Skin epidermis (tissue), 12 donors: ENCODE measurements at regions not wholly inside any gene's neighbourhood (a gene's known extent, or its start where the extent isn't known, plus 50 kb on each side); places are given as distances from the start of the nearest gene placed in this dataset.

Experiments
- H3K27ac ChIP-seq, 21 experiments: fragments of 200-600 bp; sonication (generic) in 11 of 21; one replicate each; pipeline ENCODE4 v1.5.0; 2020; ENCODE audit warnings: mild to moderate bottlenecking in 3 of 21, inconsistent platforms in 2 of 21, moderate library complexity in 2 of 21
- H3K4me3 ChIP-seq, 7 experiments: fragments of 200-600 bp; sonication (generic) in 2 of 7; one replicate each; pipeline ENCODE4 v1.5.0; 2020; ENCODE audit warnings: inconsistent platforms in 2 of 7, mild to moderate bottlenecking in 2 of 7, moderate library complexity in 1 of 7

GRCh38 chr1:181406989-181407388, 76.3 kb upstream of the CACNA1E start:
- Histone ChIP-seq H3K4me3 (no peak overlapping the region), H3K27ac (no peak overlapping the region)

DNA sequence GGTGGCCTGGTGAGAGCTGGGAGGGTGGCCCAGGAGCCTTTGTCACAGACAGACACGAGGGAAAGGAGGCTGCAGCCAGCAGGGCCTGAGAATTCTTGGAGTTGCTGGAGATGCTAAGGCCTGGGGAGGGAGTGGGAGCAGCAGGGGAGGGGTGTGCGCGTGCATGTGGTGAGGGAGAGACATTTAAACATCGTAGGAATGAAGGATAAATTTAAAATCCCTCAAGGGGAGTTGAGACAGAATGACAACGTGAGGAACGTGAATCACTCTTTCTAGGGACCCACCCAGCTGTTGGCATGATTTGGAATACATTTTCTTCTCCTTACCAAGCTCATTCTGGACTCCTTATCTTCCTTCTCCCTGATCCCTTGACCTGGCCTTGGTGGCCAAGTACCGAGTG, 73.3 kb upstream of the CACNA1E start:
- H3K27ac ChIP-seq: no peak overlapping the region
- no peak overlapping the region for H3K4me3 ChIP-seq

- H3K4me3 ChIP-seq: no peak overlapping the region
- H3K27ac ChIP-seq: no peak overlapping the region
Observed at GRCh38 chr1:181412746-181413145, 70.6 kb upstream of the CACNA1E start.

GRCh38 chr1:181413195-181413815, 70.0 kb upstream of the CACNA1E start:
- H3K4me3 ChIP-seq: no peak overlapping the region
- no peak overlapping the region for H3K27ac ChIP-seq

- H3K4me3 ChIP-seq: no peak overlapping the region
- H3K27ac ChIP-seq: no peak overlapping the region
Observed at GRCh38 chr1:181413836-181414235, 69.5 kb upstream of the CACNA1E start.

- H3K27ac ChIP-seq: no peak overlapping the region
Observed at GRCh38 chr1:181416268-181416860, 67.0 kb upstream of the CACNA1E start.

DNA sequence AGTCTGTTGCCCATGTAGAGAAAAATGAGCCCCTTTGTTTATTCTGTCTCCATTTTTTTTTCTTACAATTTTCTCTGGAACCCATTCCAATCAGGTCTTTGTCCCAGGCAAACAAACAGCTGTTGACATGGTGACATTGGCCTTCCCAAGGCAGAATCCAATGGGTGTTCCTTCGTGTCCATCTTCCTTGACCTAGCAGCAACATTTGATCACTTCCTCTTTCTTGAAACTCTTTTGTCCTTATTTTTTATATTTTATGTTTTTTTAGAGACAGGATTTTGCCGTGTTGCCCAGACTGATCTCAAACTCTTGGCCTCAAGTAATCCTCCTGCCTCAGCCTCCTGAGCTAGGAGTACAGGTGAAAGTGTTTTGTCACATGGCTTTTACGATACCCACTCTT, 65.4 kb upstream of the CACNA1E start:
- Histone ChIP-seq H3K27ac (no peak overlapping the region), H3K4me3 (no peak overlapping the region)

More at GRCh38 chr1:181416268-181416860, 67.0 kb upstream of the CACNA1E start:
- no peak overlapping the region for H3K4me3 ChIP-seq

DNA sequence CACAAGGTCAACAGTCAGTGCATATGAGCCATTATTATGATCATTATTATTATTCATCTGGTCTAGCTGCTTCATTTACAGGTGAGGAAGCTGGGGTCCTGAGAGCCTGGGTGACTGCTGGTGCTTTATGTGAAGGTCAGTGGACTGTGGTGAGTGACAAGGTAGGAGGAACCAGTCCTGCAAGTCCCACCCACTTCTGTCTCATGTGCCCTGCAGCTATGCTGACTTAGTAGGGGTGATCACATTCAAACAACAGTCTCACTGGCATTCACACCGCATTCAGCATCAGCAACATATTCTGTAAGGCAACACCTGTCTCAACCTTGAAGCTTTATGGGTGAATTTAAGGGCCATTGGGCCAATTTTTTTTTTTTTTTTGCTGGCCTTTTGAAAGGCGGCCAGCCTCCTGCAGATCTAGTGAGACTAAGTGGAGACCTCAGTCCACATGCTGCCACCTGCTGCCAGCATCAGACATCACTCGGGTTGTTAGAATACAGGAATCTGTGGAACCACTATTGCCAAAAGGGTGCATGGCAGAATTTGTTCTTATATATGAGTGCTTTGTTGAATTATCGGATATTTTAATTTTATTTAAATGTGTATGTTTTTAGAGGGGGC, 59.9 kb upstream of the CACNA1E start:
- Histone ChIP-seq H3K4me3 (no peak overlapping the region), H3K27ac (no peak overlapping the region)

DNA sequence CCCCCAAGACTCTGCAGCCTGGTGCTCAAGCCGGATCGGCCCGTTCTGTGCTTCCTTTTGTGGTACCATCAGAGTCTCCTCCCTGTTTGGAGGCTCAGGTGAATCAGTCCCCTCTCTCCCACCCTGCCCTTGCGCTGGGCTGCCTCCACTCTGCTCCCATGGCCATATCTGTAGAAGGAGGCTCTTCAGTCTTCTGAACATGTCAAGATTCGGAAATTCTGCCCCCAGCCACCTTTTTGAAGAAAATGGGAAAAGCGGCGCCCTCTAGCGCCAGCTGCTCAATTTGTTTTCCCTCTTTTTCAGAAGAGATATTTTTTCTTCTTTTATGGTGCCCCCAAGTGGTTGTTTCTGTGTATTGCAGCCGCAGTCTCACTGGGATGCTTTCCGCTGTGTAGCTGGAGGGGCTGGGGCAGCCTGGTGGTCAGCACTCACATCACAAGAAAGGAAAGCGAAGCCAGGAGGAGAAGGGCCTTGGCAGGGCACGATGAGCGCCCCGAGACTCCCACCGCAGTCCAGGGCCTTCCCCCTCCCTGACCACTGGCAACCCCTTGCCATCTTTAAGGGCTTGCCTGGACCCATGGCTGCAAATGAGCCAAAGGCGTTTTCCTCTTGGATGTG, 58.4 kb upstream of the CACNA1E start:
- H3K4me3 ChIP-seq: no peak overlapping the region

GRCh38 chr1:181425566-181425965, 57.8 kb upstream of the CACNA1E start:
- Histone ChIP-seq H3K27ac (no peak overlapping the region), H3K4me3 (no peak overlapping the region)

More for the DNA sequence above, 58.4 kb upstream of the CACNA1E start:
- no peak overlapping the region for H3K27ac ChIP-seq

GRCh38 chr1:181429462-181429861, 53.9 kb upstream of the CACNA1E start:
- Histone ChIP-seq H3K27ac (no peak overlapping the region), H3K4me3 (no peak overlapping the region)

- H3K4me3 ChIP-seq: no peak overlapping the region
- H3K27ac ChIP-seq: no peak overlapping the region
Observed at GRCh38 chr1:181430015-181430885, 53.1 kb upstream of the CACNA1E start.
